ENCODE measurements at regions not wholly inside any gene's neighbourhood (a gene's known extent, or its start where the extent isn't known, plus 50 kb on each side); places are given as distances from the start of the nearest gene placed in this dataset.

GRCh38 chr14:45721472-45721871 is 468.5 kb upstream of the MIS18BP1 start:
- Histone ChIP-seq H3K36me3 (ENCODE audit: insufficient read depth, low read length) (no peaks in the 10 kb centered on the region), H3K4me1 (ENCODE audit: insufficient read depth, low read length) (no peaks in the 10 kb centered on the region), H3K27me3 (ENCODE audit: insufficient read depth, low read length) (no peaks in the 10 kb centered on the region), H2AFZ (ENCODE audit: low read depth, low read length) (no peak overlapping the region), H3K4me3 (ENCODE audit: low read length) (no peak overlapping the region), H3K9me3 (ENCODE audit: low read length) (no peaks in the 10 kb centered on the region)

DNA sequence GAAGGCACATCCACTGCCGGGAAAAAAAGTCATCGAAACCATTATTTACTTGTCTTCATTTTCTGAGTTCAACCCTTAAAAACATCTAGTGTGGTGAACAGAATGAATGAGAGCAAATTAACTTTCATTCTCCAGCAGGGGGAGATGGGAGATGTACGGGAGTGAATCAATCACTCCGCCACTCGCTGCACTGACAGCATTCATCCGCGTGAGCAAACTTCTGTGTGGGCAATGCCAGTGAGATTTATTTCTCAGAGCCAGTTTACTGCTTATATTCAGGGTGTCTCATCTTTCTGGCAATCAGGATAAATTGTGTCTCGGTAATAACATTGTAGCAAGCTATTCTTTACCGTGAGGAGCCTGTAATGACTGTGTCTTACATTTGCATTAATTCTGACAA is 463.6 kb upstream of the MIS18BP1 start:
- no peaks in the 10 kb centered on the region for H3K36me3 ChIP-seq (ENCODE audit: insufficient read depth, low read length)
- no peaks in the 10 kb centered on the region for H3K9me3 ChIP-seq (ENCODE audit: low read length)
- H3K27me3 ChIP-seq (ENCODE audit: insufficient read depth, low read length) = no peaks in the 10 kb centered on the region
- no peaks in the 10 kb centered on the region for H3K4me1 ChIP-seq (ENCODE audit: insufficient read depth, low read length)
- H3K4me3 ChIP-seq (ENCODE audit: low read length) = no peak overlapping the region
- H2AFZ ChIP-seq (ENCODE audit: low read depth, low read length) = no peak overlapping the region

GRCh38 chr14:45715946-45716345 is 462.9 kb upstream of the MIS18BP1 start:
- H3K36me3 ChIP-seq (ENCODE audit: insufficient read depth, low read length) = no peaks in the 10 kb centered on the region
- no peaks in the 10 kb centered on the region for H3K4me1 ChIP-seq (ENCODE audit: insufficient read depth, low read length)
- H3K9me3 ChIP-seq (ENCODE audit: low read length) = no peaks in the 10 kb centered on the region
- no peaks in the 10 kb centered on the region for H3K27me3 ChIP-seq (ENCODE audit: insufficient read depth, low read length)
- no peak overlapping the region for H3K4me3 ChIP-seq (ENCODE audit: low read length)
- no peak overlapping the region for H2AFZ ChIP-seq (ENCODE audit: low read depth, low read length)

DNA sequence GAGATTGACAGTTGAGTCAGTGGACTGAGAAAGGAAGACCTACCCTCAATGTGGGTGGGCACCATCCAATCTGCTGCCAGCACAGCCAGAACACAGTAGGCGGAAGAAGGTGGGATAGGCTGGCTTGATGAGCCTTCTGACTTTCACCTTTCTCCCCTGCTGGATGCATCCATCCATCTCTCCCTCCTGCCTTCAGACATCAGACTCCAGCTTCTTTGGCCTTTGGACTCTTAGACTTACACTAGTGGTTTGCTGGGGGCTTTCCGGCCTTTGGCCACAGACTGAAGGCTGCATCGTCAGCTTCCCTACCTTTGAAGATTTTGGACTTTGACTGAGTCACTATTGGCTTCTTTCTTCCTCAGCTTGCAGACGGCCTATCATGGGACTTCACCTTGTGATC is 456.5 kb upstream of the MIS18BP1 start:
- Histone ChIP-seq H3K9me3 (ENCODE audit: low read length) (no peaks in the 10 kb centered on the region), H3K27me3 (ENCODE audit: insufficient read depth, low read length) (no peaks in the 10 kb centered on the region), H3K4me1 (ENCODE audit: insufficient read depth, low read length) (no peaks in the 10 kb centered on the region), H3K4me3 (ENCODE audit: low read length) (no peak overlapping the region), H3K36me3 (ENCODE audit: insufficient read depth, low read length) (no peaks in the 10 kb centered on the region), H2AFZ (ENCODE audit: low read depth, low read length) (no peak overlapping the region)

DNA sequence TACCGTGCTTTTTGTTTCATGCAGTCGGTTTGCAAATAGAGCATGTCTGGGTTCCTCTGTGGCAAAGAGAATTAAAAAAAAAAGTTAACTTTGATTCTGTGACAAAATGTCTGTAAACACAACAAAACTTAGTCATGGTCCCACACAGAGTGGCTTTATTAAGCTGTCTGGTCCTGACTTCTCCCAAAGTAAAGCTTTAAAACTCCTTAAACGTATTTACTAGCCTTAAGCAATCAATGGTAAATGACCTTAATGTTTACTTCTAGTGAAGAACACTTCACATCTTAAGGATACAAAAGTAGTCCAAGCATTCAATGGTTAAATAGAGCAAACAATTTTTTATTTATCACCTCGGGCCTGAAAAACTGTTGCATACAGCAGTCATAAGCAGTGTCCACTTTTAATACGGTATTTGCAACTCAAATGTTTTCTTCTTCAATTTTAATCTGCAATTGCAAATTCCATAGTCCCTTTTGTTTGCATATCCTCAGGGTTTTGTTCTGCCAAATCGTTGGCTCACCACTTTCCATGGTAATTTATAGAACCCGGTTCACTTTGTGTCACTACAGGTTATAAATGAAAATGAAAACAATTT is 453.0 kb upstream of the MIS18BP1 start:
- no peaks in the 10 kb centered on the region for H3K36me3 ChIP-seq (ENCODE audit: insufficient read depth, low read length)
- no peaks in the 10 kb centered on the region for H3K9me3 ChIP-seq (ENCODE audit: low read length)
- H3K4me1 ChIP-seq (ENCODE audit: insufficient read depth, low read length) = no peaks in the 10 kb centered on the region
- H2AFZ ChIP-seq (ENCODE audit: low read depth, low read length) = no peak overlapping the region
- no peaks in the 10 kb centered on the region for H3K27me3 ChIP-seq (ENCODE audit: insufficient read depth, low read length)
- no peak overlapping the region for H3K4me3 ChIP-seq (ENCODE audit: low read length)

DNA sequence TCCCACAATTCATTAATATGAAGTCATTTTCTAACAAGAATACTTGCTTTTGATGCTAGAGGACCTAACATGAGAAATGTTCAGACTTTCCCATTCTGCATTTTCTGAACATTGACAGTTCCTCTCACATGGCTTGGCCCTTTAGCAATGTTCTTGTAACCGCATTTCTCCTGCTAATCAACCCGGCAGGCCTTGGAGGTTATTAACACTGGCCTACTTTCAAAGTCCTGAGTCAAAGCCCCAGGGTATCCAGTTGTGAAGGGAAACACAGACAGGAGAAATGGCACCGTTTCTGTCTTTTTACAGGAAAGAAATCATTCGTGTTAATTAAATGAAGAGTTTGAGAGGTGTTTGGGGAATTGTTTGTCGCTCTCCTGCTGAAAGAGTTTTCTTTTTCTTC is 446.5 kb upstream of the MIS18BP1 start:
- Histone ChIP-seq H2AFZ (ENCODE audit: low read depth, low read length) (no peak overlapping the region), H3K36me3 (ENCODE audit: insufficient read depth, low read length) (no peaks in the 10 kb centered on the region), H3K27me3 (ENCODE audit: insufficient read depth, low read length) (no peaks in the 10 kb centered on the region), H3K9me3 (ENCODE audit: low read length) (no peaks in the 10 kb centered on the region), H3K4me1 (ENCODE audit: insufficient read depth, low read length) (no peaks in the 10 kb centered on the region), H3K4me3 (ENCODE audit: low read length) (no peak overlapping the region)

DNA sequence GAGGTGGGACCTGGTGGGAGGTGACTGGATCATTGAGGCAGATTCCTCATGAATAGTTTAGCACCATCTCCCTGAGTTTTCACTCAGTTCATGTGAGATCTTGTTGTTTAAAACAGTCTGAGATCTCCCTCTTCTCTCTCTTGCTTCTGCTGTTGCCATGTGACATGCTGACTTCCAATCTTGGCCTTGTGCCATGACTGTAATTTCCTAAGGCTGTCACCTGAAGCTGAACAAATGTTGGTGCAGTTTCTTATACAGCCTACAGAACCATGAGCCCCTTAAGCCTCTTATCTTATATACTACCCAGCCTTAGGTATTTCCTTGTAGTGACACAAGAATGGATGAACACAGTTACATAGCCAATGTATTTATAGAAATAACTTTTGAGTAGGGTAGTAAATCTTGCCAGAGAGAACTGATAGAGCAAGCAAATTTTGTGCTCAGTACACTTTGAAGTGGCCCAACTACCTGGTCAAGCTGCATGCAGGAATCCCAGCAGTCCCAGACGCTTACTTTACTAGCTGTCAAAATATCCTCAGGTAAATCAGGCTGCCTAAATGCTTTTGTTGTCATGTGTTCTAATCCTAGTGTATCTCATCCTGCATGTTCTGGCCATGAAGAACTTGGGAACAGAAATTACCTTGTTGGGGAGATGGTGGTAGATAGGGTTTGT is 445.6 kb upstream of the MIS18BP1 start:
- Histone ChIP-seq H3K4me3 (ENCODE audit: low read length) (no peak overlapping the region), H3K9me3 (ENCODE audit: low read length) (no peaks in the 10 kb centered on the region), H3K27me3 (ENCODE audit: insufficient read depth, low read length) (no peaks in the 10 kb centered on the region), H3K4me1 (ENCODE audit: insufficient read depth, low read length) (no peaks in the 10 kb centered on the region), H3K36me3 (ENCODE audit: insufficient read depth, low read length) (no peaks in the 10 kb centered on the region), H2AFZ (ENCODE audit: low read depth, low read length) (no peak overlapping the region)

GRCh38 chr14:45686771-45687170 is 433.8 kb upstream of the MIS18BP1 start:
- no peak overlapping the region for H2AFZ ChIP-seq (ENCODE audit: low read depth, low read length)

DNA sequence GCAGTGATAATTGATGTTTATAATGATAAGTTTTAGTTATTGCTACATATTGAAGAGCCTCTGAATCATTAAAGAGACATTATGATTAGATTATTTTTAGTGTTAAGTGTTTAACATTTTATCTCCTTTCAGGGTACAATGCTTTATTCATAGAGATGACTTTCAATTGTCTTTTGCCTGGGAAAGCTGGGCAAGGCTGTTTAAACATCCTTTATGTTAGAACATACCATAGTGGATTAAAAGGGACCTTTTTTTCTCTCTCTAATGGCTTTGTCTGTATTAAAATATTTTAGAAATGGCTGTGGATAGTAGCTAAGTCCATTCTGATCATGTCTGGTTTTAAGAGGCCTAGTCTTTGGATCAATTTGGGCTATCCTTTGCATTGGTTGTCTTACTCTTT is 427.5 kb upstream of the MIS18BP1 start:
- Histone ChIP-seq H3K9me3 (ENCODE audit: low read length) (no peaks in the 10 kb centered on the region), H3K4me3 (ENCODE audit: low read length) (no peak overlapping the region), H3K36me3 (ENCODE audit: insufficient read depth, low read length) (no peaks in the 10 kb centered on the region), H2AFZ (ENCODE audit: low read depth, low read length) (no peak overlapping the region), H3K4me1 (ENCODE audit: insufficient read depth, low read length) (no peaks in the 10 kb centered on the region), H3K27me3 (ENCODE audit: insufficient read depth, low read length) (no peaks in the 10 kb centered on the region)

More at GRCh38 chr14:45686771-45687170, 433.8 kb upstream of the MIS18BP1 start:
- H3K4me1 ChIP-seq (ENCODE audit: insufficient read depth, low read length) = no peaks in the 10 kb centered on the region
- H3K27me3 ChIP-seq (ENCODE audit: insufficient read depth, low read length) = no peaks in the 10 kb centered on the region
- no peaks in the 10 kb centered on the region for H3K9me3 ChIP-seq (ENCODE audit: low read length)
- H3K4me3 ChIP-seq (ENCODE audit: low read length) = no peak overlapping the region
- H3K36me3 ChIP-seq (ENCODE audit: insufficient read depth, low read length) = no peaks in the 10 kb centered on the region

DNA sequence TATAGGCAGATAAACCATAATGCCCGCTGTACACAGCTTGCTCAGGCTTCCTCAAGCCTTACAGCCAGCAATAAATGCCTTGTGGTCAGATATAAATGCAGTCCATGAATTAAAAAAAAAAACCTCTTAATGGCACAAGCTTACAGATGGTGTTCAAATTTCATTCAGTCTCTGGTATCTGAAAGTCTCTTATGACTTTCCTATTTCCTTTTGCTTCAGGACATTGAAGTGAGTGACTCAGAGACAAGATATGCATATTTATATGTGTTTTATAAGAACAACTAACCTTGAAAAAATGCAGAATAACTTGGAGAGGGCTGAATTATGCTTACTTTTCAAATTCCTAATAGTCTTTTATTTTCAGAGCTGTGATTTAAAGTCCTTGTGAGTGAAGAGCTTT is 426.9 kb upstream of the MIS18BP1 start:
- Histone ChIP-seq H3K9me3 (ENCODE audit: low read length) (no peaks in the 10 kb centered on the region), H2AFZ (ENCODE audit: low read depth, low read length) (no peak overlapping the region), H3K4me3 (ENCODE audit: low read length) (no peak overlapping the region), H3K36me3 (ENCODE audit: insufficient read depth, low read length) (no peaks in the 10 kb centered on the region), H3K4me1 (ENCODE audit: insufficient read depth, low read length) (no peaks in the 10 kb centered on the region), H3K27me3 (ENCODE audit: insufficient read depth, low read length) (no peaks in the 10 kb centered on the region)

DNA sequence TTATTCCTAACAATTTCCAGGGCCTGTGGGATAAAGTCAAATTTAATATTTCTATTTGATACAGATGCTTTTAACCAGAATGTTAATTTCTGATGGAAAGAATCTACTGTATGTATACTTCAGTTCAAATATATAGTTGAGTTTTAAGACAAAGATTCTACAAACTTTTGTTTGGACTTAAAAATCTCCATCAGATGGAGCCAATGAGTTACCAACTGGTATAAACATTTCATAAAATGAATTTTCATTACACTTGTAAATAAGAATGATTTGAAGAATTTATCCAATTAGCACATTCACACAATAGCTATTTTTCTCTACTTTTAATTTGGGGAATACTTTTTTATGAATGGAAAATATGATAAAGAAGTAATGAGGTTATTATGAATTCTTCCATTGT is 425.2 kb upstream of the MIS18BP1 start:
- no peaks in the 10 kb centered on the region for H3K9me3 ChIP-seq (ENCODE audit: low read length)
- no peak overlapping the region for H3K4me3 ChIP-seq (ENCODE audit: low read length)
- no peaks in the 10 kb centered on the region for H3K4me1 ChIP-seq (ENCODE audit: insufficient read depth, low read length)
- no peaks in the 10 kb centered on the region for H3K27me3 ChIP-seq (ENCODE audit: insufficient read depth, low read length)
- no peaks in the 10 kb centered on the region for H3K36me3 ChIP-seq (ENCODE audit: insufficient read depth, low read length)
- no peak overlapping the region for H2AFZ ChIP-seq (ENCODE audit: low read depth, low read length)

DNA sequence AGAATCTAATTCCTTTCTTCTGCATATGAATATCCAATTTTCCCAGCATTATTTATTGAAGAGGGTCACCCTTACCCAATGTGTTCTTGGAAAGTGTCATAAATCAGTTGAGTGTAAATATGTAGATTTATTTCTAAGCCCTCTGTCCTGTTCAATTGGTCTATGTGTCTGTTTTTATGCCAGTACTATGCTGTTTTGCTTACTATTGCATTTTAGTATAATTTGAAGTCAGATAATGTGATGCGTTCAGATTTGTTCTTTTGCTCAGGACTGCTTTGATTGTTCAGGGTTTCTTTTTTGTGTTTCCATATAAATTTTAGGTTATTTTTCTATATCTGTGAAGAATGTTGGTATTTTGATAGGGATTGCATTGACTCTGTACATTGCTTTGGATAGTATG is 420.4 kb upstream of the MIS18BP1 start:
- H3K36me3 ChIP-seq (ENCODE audit: insufficient read depth, low read length) = no peaks in the 10 kb centered on the region
- H3K27me3 ChIP-seq (ENCODE audit: insufficient read depth, low read length) = no peaks in the 10 kb centered on the region
- no peak overlapping the region for H3K4me3 ChIP-seq (ENCODE audit: low read length)
- no peak overlapping the region for H2AFZ ChIP-seq (ENCODE audit: low read depth, low read length)
- H3K9me3 ChIP-seq (ENCODE audit: low read length) = no peaks in the 10 kb centered on the region
- H3K4me1 ChIP-seq (ENCODE audit: insufficient read depth, low read length) = no peaks in the 10 kb centered on the region

GRCh38 chr14:45664668-45665356 is 411.8 kb upstream of the MIS18BP1 start:
- no peaks in the 10 kb centered on the region for H3K4me1 ChIP-seq (ENCODE audit: insufficient read depth, low read length)
- no peaks in the 10 kb centered on the region for H3K36me3 ChIP-seq (ENCODE audit: insufficient read depth, low read length)
- H3K9me3 ChIP-seq (ENCODE audit: low read length) = no peaks in the 10 kb centered on the region
- no peaks in the 10 kb centered on the region for H3K27me3 ChIP-seq (ENCODE audit: insufficient read depth, low read length)
- no peak overlapping the region for H2AFZ ChIP-seq (ENCODE audit: low read depth, low read length)
- H3K4me3 ChIP-seq (ENCODE audit: low read length) = no peak overlapping the region
